ENCODE measurements at regions not wholly inside any gene's neighbourhood (a gene's known extent, or its start where the extent isn't known, plus 50 kb on each side); places are given as distances from the start of the nearest gene placed in this dataset.

GRCh38 chr5:126126574-126126973 is 296.6 kb upstream of the GRAMD2B start:
- TF ChIP-seq CTCF (conservative IDR thresholded peaks at IDR 0.05; ENCODE audit: low read length) (no peak), EZH2phosphoT487 (IDR thresholded peaks at IDR 0.05; ENCODE audit: borderline replicate concordance, low read depth, low read length) (no peak)
